ENCODE measurements at regions not wholly inside any gene's neighbourhood (a gene's known extent, or its start where the extent isn't known, plus 50 kb on each side); places are given as distances from the start of the nearest gene placed in this dataset.

DNA sequence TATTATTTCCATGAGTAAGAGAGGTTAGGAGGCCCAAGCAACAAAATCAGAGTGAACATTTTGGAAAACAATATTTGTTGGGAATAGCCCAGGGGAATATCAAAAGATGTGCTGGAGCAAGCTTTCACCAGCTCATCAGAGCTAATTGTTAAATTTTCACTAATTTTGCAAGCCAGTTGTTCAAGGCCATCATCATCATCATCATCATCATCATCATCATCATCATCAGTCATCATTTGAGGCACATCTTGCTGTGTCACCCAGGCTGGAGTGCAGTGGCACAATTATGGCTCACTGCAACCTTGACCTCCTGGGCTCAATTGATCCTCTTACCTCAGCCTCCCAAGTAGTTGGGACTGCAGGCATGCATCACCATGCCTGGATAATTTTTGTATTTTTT is 350.5 kb upstream of the MEF2C start:
- no peak for DNase-seq

DNA sequence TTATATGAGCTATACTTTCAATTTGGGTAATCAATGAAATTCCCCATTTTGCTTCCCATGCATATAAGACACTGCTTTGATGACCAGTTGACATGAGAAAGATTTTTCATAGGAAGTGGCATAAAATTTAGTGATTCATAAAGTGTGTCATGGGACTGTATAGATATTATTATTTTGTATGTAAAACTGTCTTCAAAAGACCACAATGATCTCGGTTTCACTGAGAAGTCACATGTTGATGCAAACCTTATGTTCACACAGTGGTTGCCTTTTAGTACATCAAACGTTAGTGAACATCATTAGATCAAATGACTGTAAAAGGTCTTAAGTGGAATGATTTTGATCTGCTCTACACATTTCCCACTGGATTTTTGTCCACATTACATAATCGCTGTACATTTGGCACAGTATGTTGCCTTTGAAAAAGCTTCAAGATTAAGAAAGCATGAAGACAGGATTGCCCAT is 349.2 kb upstream of the MEF2C start:
- DNase-seq = no peak

- DNase-seq = no peak
These were observed 347.2 kb upstream of the MEF2C start for GRCh38 chr5:89230178-89230577.

DNA sequence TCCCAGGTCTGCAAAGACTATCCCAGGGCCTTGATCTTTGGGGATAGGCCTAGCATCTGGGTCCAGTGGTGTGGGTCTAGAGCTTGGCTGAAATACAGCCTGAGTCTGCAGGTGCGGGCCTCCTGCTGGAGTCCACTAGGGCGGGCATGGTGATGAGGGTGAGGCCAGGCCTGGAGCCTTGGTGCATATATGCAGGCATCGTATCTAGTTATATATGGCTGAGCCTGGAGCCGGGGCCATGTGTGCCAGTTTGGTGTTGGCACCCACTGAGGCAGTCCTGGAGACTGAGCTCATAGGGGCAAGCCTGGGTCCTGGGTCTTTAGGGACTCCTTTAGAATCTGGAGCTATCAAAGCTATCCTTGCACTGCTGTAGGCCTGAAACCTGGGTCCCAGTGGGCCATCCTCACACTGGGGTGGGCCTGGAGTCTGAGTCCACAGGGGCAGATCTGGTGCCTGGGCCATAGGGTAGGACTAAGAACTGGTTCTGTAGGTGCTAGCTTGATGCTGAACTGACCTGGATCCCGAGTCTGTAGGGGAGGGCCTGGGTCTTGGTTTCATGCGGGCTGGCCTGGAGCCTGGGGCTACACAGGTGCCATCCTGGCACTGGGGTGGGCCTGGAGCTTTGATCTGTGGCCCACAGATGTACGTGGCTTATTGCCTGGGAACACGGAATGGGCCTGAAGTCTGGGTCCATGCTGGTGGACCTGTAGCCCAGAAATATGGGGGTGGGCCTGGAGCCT is 346.5 kb upstream of the MEF2C start:
- no peak for DNase-seq

DNA sequence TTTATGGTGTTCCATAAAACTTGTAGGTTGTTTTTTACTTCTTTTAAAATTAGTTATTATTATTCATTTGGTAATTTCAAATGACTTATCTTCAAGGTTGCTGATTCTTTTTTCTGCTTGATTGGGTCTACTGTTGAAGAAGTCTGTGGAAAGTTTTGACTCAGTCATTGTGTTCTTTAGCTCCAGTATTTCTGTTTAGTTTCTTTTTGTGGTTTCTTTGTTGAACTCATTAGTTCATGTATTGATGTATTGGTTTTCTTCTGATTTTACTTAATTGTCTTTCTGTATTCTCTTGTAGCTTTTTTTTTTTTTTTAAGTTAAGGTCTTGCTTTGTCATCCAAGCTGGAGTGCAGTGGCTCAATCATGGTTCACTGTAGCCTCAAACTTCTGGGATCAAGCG is 345.4 kb upstream of the MEF2C start:
- DNase-seq = no peak

GRCh38 chr5:89218364-89218763 is 335.4 kb upstream of the MEF2C start:
- DNase-seq = no peak

- DNase-seq = no peak
These were observed 333.6 kb upstream of the MEF2C start for GRCh38 chr5:89216606-89217005.

GRCh38 chr5:89213573-89213972 is 330.6 kb upstream of the MEF2C start:
- no peak for DNase-seq

DNA sequence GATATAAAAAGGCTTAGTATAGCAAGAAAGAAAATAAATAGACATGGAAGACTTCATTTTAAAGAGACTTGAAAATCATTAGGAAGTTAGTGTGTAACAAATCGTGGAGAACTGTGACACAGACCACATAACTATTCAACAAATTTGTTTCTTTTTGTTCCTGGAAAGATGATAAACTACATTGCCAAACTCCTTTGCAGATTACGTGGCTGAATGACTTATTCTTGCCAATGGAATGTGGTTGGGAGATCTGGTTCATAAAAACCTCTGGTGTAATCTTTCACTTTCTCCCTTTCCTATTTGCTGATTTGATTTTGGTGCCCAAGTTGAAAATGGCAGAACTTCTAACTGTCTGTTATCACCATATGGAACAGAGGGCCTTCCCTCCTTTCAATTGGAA is 328.9 kb upstream of the MEF2C start:
- DNase-seq = no peak

GRCh38 chr5:89208811-89209210 is 325.8 kb upstream of the MEF2C start:
- no peak for DNase-seq

GRCh38 chr5:89208392-89208791 is 325.4 kb upstream of the MEF2C start:
- no peak for DNase-seq

GRCh38 chr5:89204756-89205155 is 321.8 kb upstream of the MEF2C start:
- no peak for DNase-seq

- no peak for DNase-seq
These were observed 320.6 kb upstream of the MEF2C start for GRCh38 chr5:89203611-89204010.

- no peak for DNase-seq
These were observed 317.9 kb upstream of the MEF2C start for GRCh38 chr5:89200899-89201298.

GRCh38 chr5:89199306-89199705 is 316.3 kb upstream of the MEF2C start:
- no peak for DNase-seq

DNA sequence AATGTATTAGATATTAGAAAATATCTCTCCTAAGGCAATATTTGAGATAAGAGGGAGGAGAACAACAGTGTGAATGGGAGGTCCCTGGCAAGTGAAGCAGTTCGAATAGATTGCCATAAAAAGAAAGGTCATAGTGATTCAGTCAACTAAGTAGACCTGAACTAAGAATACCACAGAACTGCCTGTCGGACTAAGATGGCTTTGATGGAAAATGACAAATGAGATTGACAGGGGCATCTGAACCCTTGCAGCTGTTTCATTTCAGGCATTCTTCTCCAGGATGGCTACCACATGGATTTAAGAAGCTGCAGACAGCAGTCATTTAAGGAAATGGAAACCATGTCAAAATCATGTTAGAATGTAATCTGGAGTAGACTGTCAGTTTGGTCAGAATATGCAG is 308.4 kb upstream of the MEF2C start:
- DNase-seq = no peak

DNA sequence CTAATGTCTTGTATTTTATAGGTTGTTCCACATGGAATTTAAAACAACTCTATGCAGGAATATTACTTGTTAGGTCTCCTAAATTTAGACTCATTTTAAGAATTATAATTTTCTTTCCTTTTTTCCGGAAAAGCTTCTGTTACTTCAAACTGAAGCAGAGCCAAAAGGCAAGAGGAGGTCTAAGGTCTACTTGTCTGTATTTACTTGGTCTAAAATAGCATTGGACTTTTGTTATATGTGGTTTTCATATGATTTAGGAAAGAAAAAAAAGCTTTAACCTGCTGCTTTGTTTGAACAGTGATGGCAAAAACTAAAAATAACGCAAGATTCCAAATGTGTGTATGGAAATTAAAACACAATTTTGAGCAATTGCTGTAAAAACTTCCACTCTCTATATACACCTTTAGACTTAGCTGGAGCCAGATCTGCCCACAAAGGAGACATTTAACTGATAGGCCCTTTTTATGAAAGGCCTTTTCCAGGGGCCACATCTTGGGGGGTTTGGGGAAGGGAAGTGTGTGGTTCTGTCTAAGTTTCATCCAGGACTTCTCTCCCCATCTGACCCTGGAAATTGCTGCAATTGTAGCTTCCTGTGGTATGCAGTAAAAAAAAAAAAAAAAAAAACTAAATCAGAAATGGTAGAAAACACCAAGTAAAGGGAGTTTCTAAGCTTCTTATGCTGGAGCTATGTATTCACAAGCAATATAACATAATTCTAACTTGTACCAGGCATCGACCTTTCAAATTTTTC is 307.7 kb upstream of the MEF2C start:
- no peak for DNase-seq

DNA sequence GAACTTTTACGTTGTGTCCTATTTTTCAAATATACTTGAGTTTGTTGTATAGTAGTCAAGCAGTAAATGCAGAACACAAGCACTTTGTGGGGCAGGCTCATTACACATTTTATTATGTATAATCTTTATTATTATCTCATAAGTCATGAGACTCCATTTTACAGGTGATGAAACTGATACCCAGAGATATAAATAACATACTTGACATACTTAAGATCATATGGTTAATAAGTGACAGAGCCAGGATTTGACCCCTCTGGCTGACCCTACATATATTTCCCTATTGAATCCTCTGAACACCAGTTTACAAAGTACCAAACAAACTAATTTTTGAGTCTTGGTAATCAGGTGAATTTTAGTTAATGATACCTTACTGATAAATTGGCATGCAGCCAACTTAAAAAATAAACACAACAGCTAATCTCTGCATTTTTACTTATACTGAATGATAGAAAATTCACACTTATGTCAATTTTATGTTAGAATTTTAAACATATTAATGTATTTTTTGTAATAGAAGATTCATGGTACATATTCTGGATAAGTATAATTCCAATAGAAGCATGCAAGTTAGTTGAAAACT is 305.0 kb upstream of the MEF2C start:
- DNase-seq = no peak

GRCh38 chr5:89187268-89187667 is 304.3 kb upstream of the MEF2C start:
- no peak for DNase-seq

GRCh38 chr5:89181546-89181945 is 298.6 kb upstream of the MEF2C start:
- no peak for DNase-seq

- DNase-seq = no peak
These were observed 296.7 kb upstream of the MEF2C start for GRCh38 chr5:89179731-89180130.

GRCh38 chr5:89178541-89178940 is 295.6 kb upstream of the MEF2C start:
- DNase-seq = no peak

DNA sequence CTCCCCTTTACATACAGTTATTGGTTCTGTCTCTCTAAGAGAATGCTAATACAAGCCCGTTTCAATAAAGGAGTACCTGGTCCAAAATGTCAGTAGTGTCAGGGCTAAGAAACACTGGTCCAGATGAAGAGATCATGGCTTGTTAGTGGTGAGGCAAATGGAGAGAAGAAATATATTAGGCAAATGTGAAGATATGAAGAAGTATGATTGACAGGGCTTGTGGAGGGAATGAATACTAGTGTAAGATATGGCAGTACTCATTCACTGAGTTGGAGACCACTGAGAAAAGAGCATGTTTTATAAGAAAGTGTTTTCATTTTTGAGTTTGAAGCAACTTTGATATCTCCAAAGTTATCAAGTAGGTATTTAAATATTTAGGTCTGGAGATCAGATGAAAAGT is 290.5 kb upstream of the MEF2C start:
- no peak for DNase-seq

DNA sequence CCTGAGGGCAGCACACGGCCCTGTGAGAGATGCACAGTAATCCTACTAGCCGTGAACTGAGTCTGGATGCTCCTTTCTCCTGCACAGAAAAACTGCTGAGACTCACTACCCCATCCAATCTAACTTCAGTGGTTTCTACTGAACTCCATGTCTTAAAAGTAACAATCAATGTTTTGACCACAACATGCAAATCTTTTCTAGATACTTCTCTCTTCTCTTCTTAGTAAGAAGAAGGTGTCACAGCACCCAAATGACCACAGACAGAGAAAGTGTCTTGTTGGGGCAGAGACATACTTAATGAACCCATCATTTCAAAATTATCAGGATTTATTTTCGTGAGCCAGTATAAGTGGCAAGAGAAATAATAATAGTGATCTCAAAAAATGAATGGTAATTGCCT is 285.8 kb upstream of the MEF2C start:
- DNase-seq = no peak

All from NCI-H1048 (cell line).